ENCODE measurements at regions not wholly inside any gene's neighbourhood (a gene's known extent, or its start where the extent isn't known, plus 50 kb on each side); places are given as distances from the start of the nearest gene placed in this dataset.
"Not testable (repeated sequence)": the region's sequence is repeated elsewhere in the genome, so short reads cannot be mapped to it uniquely, and the experiment has no call there.

- DNase-seq, result not testable (repeated sequence)
Observed at GRCh38 chr4:9604893-9605190, 160.6 kb downstream of the DEFB131A start.

GRCh38 chr4:9608300-9608699 is 164.1 kb downstream of the DEFB131A start:
- DNase-seq, result no peak

- not testable (repeated sequence) for DNase-seq
Observed at GRCh38 chr4:9610321-9610720, 166.1 kb downstream of the DEFB131A start.

GRCh38 chr4:9611101-9611500 is 166.9 kb downstream of the DEFB131A start:
- DNase-seq, result no peak

GRCh38 chr4:9636411-9636810 is 145.0 kb upstream of the DRD5 start:
- not testable (repeated sequence) for DNase-seq

GRCh38 chr4:9659678-9660077 is 121.8 kb upstream of the DRD5 start:
- peak; percentile 6 for DNase-seq

- not testable (repeated sequence) for DNase-seq
Observed at GRCh38 chr4:9660955-9661354, 120.5 kb upstream of the DRD5 start.

- DNase-seq, result not testable (repeated sequence)
Observed at GRCh38 chr4:9670725-9671124, 110.7 kb upstream of the DRD5 start.

- not testable (repeated sequence) for DNase-seq
Observed at GRCh38 chr4:9677357-9677756, 104.1 kb upstream of the DRD5 start.

GRCh38 chr4:9679704-9680478 is 101.5 kb upstream of the DRD5 start:
- DNase-seq, result no peak

GRCh38 chr4:9683174-9683573 is 98.3 kb upstream of the DRD5 start:
- DNase-seq, result not testable (repeated sequence)

- not testable (repeated sequence) for DNase-seq
Observed at GRCh38 chr4:9685016-9685415, 96.4 kb upstream of the DRD5 start.

GRCh38 chr4:9685692-9686091 is 95.7 kb upstream of the DRD5 start:
- DNase-seq, result no peak

GRCh38 chr4:9690636-9691237 is 90.7 kb upstream of the DRD5 start:
- not testable (repeated sequence) for DNase-seq

GRCh38 chr4:9691238-9692065 is 90.0 kb upstream of the DRD5 start:
- peak; percentile 94 for DNase-seq

- DNase-seq, result not testable (repeated sequence)
Observed at GRCh38 chr4:9692791-9693491, 88.5 kb upstream of the DRD5 start.

- not testable (repeated sequence) for DNase-seq
Observed at GRCh38 chr4:9694403-9694802, 87.0 kb upstream of the DRD5 start.

- DNase-seq, result peak; percentile 29
Observed at GRCh38 chr4:9695994-9696393, 85.4 kb upstream of the DRD5 start.

GRCh38 chr4:9696561-9696960 is 84.9 kb upstream of the DRD5 start:
- DNase-seq, result not testable (repeated sequence)

- DNase-seq, result not testable (repeated sequence)
Observed at GRCh38 chr4:9702019-9702418, 79.4 kb upstream of the DRD5 start.

GRCh38 chr4:9702696-9703095 is 78.7 kb upstream of the DRD5 start:
- DNase-seq, result not testable (repeated sequence)

GRCh38 chr4:9703391-9703790 is 78.0 kb upstream of the DRD5 start:
- DNase-seq, result peak; percentile 66

GRCh38 chr4:9704126-9704525 is 77.3 kb upstream of the DRD5 start:
- not testable (repeated sequence) for DNase-seq
